ENCODE measurements at regions not wholly inside any gene's neighbourhood (a gene's known extent, or its start where the extent isn't known, plus 50 kb on each side); places are given as distances from the start of the nearest gene placed in this dataset.

- WGBS, result 34% methylated on average over 1 of the region's 1 CpG
- H3K27ac ChIP-seq (ENCODE audit: low read depth in 1 of 2, low read length in 2 of 2), result no peak overlapping the region
- no peak for DNase-seq (ENCODE audit: low spot score)
- peak; percentile 18 to 51 for TF ChIP-seq HNF4A (conservative IDR thresholded peaks at IDR 0.05)
- TF ChIP-seq RAD21 (IDR thresholded peaks at IDR 0.05), result no peak
- no peak overlapping the region for H3K4me3 ChIP-seq (ENCODE audit: low read depth in 1 of 3, low read length in 3 of 3)
- no peaks in the 10 kb centered on the region for H3K36me3 ChIP-seq (ENCODE audit: control insufficient read depth in 4 of 4, insufficient read depth in 3 of 4, low read depth in 1 of 4, low read length in 3 of 4)
- no peak overlapping the region for H3K9ac ChIP-seq (ENCODE audit: low read depth in 1 of 2, low read length in 2 of 2)
- H3K27me3 ChIP-seq (ENCODE audit: control insufficient read depth in 4 of 4, insufficient read depth in 4 of 4, low read length in 3 of 4), result no peaks in the 10 kb centered on the region
- no peaks in the 10 kb centered on the region for H3K9me3 ChIP-seq (ENCODE audit: control insufficient read depth in 4 of 4, low read length in 3 of 4)
- no peaks in the 10 kb centered on the region for H3K4me1 ChIP-seq (ENCODE audit: control insufficient read depth in 4 of 4, insufficient read depth in 4 of 4, low read length in 3 of 4)
Measured at GRCh38 chr2:198309081-198309480, 504.7 kb downstream of the PLCL1 start.

GRCh38 chr2:198308368-198308767, 504.0 kb downstream of the PLCL1 start:
- no peak overlapping the region for H3K4me3 ChIP-seq (ENCODE audit: low read depth in 1 of 3, low read length in 3 of 3)
- no peaks in the 10 kb centered on the region for H3K27me3 ChIP-seq (ENCODE audit: control insufficient read depth in 4 of 4, insufficient read depth in 4 of 4, low read length in 3 of 4)
- no peak overlapping the region for H3K9ac ChIP-seq (ENCODE audit: low read depth in 1 of 2, low read length in 2 of 2)
- no peaks in the 10 kb centered on the region for H3K4me1 ChIP-seq (ENCODE audit: control insufficient read depth in 4 of 4, insufficient read depth in 4 of 4, low read length in 3 of 4)
- TF ChIP-seq GABPA (IDR thresholded peaks at IDR 0.05 in 1 of 2, conservative IDR thresholded peaks at IDR 0.05 in 1 of 2), result no peak
- no peak for TF ChIP-seq HNF4G (IDR thresholded peaks at IDR 0.05)
- no peak for TF ChIP-seq CTCF (IDR thresholded peaks at IDR 0.05; ENCODE audit: low read depth, low read length, missing input control)
- H3K9me3 ChIP-seq (ENCODE audit: control insufficient read depth in 4 of 4, low read length in 3 of 4), result no peaks in the 10 kb centered on the region
- DNase-seq (ENCODE audit: low spot score), result no peak
- 79% methylated on average over 3 of the region's 3 CpGs for WGBS
- no peak overlapping the region for H3K27ac ChIP-seq (ENCODE audit: low read depth in 1 of 2, low read length in 2 of 2)
- no peaks in the 10 kb centered on the region for H3K36me3 ChIP-seq (ENCODE audit: control insufficient read depth in 4 of 4, insufficient read depth in 3 of 4, low read depth in 1 of 4, low read length in 3 of 4)

GRCh38 chr2:198307093-198307492, 502.7 kb downstream of the PLCL1 start:
- Histone ChIP-seq H3K9ac (ENCODE audit: low read depth in 1 of 2, low read length in 2 of 2) (no peak overlapping the region), H3K4me3 (ENCODE audit: low read depth in 1 of 3, low read length in 3 of 3) (no peak overlapping the region), H3K9me3 (ENCODE audit: control insufficient read depth in 4 of 4, low read length in 3 of 4) (no peaks in the 10 kb centered on the region), H3K27ac (ENCODE audit: low read depth in 1 of 2, low read length in 2 of 2) (no peak overlapping the region), H3K27me3 (ENCODE audit: control insufficient read depth in 4 of 4, insufficient read depth in 4 of 4, low read length in 3 of 4) (no peaks in the 10 kb centered on the region), H3K4me1 (ENCODE audit: control insufficient read depth in 4 of 4, insufficient read depth in 4 of 4, low read length in 3 of 4) (no peaks in the 10 kb centered on the region), H3K36me3 (ENCODE audit: control insufficient read depth in 4 of 4, insufficient read depth in 3 of 4, low read depth in 1 of 4, low read length in 3 of 4) (no peaks in the 10 kb centered on the region)
- TF ChIP-seq SP1 (IDR thresholded peaks at IDR 0.05) (no peak), NR2F2 (IDR thresholded peaks at IDR 0.05) (no peak), ATF3 (IDR thresholded peaks at IDR 0.05) (no peak), MAX (IDR thresholded peaks at IDR 0.05) (no peak), ZBTB33 (IDR thresholded peaks at IDR 0.05) (no peak), YY1 (IDR thresholded peaks at IDR 0.05) (no peak), GABPA (IDR thresholded peaks at IDR 0.05 in 1 of 2, conservative IDR thresholded peaks at IDR 0.05 in 1 of 2) (no peak), EGR1 (IDR thresholded peaks at IDR 0.05; ENCODE audit: low read depth in 2 of 2) (no peak), CTCF (IDR thresholded peaks at IDR 0.05; ENCODE audit: low read depth, low read length, missing input control) (no peak), FOXA2 (IDR thresholded peaks at IDR 0.05) (no peak), HNF4G (IDR thresholded peaks at IDR 0.05) (no peak), TAF1 (conservative IDR thresholded peaks at IDR 0.05) (no peak), REST (IDR thresholded peaks at IDR 0.05) (no peak), JUND (IDR thresholded peaks at IDR 0.05) (no peak)
- DNase-seq (ENCODE audit: low spot score), result no peak
- WGBS, result 88% methylated on average over 3 of the region's 3 CpGs

Data from liver (tissue), 8 donors.